GM21390 (cell line): ENCODE measurements at regions not wholly inside any gene's neighbourhood (a gene's known extent, or its start where the extent isn't known, plus 50 kb on each side); places are given as distances from the start of the nearest gene placed in this dataset.

ENCODE experiments used
- ATAC-seq: cut with Tn5 transposase; IDR thresholded peaks from one replicate; pipeline ENCODE4 v1.9.1; 2021; ENCODE audit not compliant: unreplicated experiment

DNA sequence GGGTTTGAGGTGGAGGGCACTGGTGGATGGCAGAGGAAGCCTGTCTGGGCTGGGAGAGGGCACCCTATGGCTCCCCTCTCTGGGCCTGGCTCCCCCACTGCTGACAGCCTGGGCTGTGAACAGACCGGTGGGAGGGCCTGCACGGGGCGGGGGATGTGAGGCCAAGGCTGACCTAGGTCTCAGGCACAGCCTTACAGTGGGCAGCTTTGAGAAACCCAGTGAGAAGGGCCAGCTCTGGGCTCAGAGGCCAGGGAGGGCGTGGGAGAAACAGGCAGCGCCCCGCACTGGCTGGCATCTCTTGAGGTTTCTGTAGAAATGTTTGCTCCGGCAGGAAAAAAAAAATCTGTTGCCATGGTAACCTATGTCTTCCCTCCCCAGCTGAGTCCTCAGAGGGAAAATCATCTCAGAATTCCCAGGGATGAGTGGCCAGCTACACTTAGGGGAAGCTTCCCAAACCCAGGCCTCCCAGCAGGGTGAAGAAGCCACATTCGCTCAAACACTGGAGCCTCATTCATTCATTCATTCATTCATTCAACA lies 71.7 kb upstream of the TAF1B start:
- no peak for ATAC-seq

DNA sequence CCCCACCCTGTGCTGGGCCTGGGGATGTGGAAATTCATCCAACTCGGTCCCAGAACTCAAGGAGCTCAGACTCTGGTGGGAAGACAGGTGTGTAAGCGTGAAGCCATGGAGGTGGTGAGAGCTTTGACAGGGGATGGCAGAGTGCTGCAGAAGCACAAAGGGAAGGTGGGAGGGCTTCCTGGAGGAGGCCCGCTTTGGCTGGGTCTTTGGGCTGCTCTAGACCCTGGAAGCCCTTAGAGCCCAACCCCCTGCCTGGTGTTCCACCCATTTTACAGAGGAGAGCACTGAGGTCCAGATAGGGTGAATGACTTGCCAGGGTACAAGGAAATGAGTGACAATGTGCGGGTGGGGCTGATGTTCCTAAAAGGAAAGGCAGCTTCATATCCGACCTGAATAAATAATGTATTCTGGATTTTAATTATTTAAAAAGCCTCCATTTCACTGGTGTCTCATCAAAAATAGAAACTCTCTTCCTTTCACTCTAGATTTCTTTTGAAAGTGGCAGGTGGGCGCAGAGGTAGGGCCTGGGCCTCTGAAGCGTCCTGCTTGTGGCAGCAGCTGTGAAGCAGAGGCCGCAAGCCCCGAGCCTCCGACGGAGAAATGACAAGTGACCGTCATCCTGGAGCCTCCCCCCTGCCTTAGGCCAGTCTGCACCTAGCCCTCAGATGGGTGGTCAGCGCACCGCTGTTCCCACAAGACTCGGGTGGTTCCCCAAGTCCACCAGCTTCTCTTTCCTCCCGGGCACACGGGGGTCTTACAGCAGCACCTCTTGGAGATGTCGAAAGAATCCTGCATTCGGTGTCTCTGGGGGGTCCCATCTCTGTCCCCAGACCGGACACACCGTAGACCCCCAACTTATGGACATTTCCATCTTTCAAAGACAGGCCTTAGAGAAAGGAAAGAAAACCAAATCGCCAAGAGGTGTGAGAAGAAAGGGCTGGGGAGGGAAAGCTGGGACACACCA lies 71.0 kb upstream of the TAF1B start:
- ATAC-seq = no peak

DNA sequence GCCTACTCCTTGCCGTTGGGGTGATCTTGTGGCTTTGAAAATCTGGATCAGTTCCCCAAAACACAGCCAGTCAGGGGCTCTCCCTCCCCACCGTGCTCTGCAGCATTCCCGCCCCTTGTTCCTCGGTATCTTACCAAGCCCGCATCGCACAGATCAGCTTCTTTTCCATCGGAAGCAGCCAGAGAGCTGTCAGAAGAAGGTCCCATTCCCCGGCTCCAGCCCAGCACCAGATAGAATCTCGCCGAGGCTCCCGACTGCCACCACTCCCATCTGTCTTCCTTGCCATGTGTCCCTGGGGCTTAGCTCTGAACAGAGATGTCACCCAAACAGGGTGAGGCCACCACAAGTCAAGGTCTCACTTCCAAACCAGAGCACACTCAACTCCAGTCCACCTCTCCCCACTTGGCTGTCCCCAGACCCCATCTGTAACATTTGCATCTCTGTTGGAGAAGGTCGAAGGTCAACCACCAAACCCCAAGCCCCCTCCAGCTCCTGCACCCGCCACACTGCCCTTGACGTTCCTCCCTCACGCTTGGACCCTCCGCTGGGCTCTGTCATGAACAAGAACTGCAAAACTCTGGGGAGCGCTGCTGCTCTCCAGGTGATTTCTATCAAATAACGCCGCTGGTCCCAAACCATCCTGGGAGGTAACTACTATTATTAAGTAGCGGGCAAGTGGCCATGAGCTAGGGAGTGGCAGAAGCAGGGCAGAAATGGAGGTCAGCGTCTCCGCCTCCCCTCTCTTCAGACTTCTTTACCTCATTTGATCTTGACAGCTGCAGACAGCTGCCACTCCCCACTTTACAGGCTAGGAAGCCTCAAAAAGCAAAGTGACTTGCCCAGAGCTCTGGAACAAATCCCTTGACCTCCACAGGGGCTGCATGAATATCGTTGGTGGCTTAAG lies 70.0 kb upstream of the TAF1B start:
- ATAC-seq = no peak

DNA sequence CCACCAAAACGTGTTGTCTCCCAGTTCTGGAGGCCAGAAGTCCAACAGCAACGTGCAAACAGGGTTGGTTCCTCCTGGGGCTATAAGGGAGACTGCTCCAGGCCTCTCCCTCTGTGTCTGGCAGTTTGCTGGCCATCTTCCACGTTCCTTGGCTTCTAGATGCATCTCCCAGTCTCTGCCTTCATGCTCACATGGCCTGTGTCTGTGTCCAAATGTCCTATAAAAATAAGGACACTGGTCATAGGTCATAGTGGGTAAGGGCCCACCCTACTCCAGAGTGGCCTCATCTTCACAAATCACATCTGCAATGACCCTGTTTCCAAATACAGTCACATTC lies 69.4 kb upstream of the TAF1B start:
- no peak for ATAC-seq

DNA sequence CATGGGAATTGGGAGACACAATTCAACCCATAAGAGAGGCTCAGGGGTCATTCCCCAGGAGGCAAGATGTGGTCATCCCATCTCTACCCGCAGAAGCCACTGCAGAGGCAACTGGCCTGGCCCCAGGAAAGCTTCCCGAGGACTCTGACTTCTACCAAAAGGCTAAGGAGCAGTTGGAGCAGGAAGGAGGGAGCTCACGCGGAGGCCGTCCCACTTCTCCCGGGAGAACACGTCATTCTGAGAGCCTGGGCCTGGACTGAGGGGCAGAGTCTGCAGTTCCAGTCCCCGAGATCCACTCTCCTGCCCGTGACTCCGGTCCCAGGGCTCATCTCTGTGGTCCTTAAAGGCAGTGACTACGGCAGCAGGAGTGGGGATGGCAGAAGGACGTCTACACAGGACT lies 69.0 kb upstream of the TAF1B start:
- no peak for ATAC-seq

DNA sequence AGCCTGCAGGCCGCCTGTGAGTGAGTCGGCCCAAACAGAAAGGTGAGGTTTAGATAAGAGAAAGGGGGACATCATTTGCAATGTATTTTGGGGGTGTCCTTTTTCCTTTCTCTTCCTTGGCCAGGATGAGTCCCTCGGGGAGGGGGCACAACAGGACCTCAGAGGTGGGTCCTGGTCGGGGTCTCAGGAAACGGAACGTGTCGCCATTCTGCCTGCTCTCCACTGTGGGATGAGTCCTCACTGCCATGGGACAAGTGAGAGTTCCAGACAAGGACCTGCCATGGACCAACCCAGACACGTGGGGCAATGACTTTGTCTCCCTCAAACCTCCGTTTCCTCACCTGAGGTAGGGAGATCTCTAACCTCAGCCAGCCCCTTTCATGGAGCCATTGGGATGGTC lies 67.9 kb upstream of the TAF1B start:
- no peak for ATAC-seq

DNA sequence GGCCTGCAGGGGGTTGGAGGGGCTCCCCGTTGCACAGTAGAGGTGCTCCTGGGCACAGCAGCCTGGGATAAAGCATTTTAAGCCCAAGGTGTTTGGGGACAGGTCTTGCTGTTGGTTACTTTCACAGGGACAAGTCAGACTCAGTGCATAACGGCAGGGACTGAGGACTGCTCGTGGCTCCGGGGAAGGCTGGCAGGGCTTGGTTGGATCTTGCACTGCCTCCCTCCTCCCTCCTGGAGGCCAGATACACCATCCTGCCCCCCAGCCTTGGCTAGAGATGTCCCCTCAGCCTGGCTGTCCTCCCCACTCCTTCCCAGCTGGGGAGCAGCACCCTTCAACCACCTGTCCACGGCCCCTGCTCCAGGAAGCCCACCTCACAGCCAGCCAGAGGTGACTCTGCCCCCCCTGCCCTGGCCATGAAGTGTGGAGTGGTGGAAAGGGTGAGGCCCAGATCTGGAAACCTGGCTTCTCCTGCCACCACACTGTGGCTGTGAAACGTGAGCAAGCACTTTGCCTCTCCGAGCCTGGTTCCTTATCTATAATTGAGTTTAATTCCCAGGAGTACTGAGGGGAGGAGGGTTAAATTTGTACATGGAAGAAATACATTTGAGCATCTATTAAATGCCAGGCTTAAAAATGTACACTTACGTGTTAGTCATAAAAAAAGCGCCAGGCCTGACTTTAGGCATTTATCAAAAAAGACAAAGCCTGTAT lies 67.1 kb upstream of the TAF1B start:
- ATAC-seq = no peak

DNA sequence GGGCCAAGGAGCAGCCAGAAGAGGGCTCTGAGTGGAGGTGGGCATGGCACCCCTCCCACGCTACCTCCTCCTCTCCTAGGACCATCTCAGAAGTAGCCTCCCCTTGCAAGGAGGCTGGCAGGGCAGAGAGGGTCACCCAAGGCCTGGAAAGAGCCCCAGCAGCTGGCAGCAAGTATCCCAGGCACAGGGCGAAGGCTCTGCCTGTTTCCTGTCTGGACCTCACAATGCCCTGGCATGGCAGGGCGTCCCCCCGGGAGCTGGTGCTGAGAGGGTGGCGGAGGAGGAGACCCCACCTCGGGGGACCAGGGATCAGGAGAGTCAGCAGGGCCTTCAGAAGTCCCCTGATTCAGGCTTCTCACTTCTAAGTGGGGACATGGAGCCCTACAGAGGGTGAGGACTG lies 66.2 kb upstream of the TAF1B start:
- ATAC-seq = no peak

DNA sequence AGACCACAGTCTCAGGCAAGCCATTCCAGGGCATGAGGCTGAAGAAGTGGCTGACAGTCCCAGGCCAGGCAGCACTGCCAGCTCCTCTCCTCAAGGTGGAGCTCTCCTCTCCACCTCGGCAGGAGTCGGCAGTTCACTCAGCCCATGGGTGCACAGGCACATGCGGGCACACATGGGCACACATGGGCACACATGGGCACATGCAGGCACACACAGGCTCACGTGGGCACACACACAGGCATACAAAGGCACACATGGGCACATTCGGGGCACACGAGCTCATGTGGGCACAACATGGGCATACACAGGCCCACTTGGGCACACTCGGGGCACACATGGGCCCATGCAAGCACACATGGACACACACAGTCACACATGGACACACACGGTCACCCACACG lies 65.3 kb upstream of the TAF1B start:
- no peak for ATAC-seq

DNA sequence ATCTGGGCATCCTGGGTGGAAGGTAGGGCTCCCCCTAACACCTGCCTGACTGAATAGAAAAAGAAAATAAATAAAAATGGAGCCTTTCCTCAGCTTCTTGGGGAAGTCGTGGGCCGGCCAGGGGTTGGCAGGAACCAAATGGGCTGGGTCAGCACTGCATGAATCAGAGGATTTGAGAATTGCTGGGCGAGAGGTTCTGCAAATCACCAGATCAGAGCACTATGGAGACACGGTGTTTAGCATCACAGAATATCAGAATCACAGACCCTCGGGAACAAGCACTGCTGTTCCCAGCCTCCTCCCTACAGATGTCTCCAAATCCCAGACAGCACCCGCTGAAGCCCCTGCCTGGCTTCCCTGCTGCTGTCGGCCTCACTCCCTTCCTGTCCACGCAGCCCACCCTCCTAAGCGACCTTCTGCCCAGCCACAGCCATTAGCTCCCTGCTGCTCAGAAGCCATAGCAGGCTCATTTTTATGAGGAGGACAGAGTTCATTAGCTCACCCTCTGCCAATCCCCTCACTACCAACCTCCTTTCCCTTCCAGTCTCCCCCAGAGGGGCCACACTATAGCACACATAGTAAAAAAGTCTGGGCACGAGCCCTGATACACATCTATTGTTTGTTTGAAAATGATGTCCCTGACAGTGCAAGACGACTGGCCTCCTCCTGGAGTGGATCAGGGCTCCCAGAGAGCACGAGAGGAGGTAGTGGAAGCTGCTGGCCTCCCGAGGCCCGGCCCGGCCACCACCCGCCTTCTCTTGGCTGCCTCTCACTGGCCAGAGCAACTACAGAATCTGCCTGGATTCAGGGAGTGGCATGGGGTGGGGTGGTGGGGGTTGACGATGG lies 64.6 kb upstream of the TAF1B start:
- no peak for ATAC-seq

DNA sequence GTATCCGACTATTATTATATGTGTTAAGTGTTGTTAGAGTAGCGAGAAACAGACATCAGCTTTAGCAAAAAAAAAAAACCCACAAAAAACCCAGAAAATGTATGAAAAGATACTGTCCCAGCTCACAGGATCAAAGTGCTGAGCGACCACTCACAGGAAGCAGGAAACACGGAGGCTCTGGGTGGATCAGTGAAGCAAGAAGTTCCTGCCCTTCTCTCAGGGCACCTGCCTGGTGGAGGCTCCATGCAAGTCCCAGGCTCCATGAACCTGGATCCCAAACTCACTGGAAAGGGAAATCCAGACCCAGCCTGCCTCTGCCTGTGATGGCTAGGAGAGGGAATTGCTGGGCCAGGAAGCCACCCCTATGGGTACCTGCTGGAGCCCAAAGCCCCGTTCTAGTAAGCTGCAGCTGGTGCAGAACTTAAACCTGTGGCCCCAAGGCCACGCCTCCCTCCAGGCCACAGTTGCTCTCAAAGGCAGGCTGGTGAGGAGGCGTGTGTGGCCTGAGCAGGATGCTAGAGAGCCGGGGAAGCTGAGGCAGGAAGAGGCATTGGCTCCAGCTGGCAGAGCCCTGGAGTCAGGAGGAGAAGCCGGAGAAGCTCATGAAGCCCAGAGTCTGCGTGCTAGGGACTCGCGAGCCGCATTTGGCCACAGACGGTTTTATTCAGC lies 63.5 kb upstream of the TAF1B start:
- no peak for ATAC-seq

DNA sequence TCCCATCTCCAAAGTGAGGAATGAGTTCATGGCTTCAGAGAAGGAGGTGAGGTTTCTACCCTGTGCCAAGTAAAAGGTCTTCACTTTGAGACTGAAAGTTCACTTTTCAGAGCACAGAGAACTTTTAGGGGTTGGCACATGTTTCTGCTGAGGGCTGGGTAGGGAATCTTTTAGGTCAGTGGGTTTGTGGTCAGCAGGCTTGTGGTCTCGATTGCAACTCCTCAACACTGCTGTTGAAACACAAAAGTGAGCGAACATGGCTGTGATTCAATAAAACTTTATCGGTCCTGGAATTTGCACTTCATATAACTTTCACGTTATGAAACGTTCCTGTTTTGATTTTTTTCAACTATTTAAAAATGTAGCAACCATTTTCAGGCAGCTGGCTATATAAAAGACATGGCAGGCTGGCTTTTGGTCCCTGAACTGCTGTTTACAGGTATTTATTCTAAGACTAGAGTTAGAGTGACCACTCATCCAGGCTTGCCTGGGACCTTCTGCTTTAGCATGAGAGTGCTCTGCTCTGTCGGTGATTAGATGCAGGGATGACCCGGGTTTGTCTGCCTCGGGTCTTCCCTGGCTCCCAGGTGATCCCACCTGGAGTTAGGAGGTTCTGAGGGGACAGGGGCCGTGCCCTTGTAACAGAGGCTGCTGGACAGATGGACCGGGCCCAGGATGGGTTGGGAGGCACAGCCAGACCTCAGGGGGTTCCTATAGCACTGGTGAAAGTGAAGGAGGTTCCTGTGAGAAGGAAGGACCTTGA lies 62.7 kb upstream of the TAF1B start:
- ATAC-seq = no peak

DNA sequence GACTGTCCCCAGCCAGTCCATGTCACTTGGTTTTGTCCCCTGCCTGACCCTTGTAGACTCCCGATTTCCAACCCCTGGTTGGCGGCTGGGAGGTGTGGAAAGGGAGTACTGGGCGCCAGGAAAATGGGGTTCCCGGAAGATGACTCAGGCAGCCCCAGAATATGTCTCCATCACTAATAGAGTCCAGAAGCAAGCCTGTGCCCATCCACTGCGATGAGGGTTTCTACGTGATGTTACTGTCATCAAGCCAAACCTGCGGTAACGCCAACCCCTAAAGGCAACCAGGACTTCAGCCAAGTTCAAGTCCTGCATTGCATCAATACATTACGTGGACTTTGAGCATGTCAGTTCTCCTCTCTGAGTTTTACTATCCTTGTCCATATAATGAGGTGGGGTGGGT lies 62.0 kb upstream of the TAF1B start:
- no peak for ATAC-seq

DNA sequence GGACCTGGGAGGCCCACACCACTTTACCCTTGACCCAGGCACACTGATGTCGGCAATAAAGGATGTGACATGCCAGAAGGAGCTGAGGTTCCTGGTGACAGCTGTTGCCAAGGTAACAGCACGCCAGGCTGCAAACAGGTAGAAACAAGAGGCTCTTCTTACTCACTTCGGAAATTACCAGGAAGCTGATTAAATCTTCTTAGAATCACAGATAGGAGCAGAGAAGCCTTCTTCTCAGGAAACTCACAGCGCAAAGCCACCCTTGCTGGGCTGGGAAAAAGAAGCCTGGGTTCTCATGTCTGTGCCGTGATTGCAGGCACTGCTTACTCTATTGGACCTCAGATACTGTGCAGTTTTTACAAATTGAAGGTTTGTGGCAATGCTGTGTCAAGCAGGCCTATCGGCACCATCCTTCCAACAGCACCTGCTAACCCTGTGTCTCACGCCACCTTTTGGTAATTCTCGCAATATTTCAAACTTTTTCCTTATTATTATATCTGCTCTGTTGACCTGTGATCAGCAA lies 61.0 kb upstream of the TAF1B start:
- no peak for ATAC-seq

DNA sequence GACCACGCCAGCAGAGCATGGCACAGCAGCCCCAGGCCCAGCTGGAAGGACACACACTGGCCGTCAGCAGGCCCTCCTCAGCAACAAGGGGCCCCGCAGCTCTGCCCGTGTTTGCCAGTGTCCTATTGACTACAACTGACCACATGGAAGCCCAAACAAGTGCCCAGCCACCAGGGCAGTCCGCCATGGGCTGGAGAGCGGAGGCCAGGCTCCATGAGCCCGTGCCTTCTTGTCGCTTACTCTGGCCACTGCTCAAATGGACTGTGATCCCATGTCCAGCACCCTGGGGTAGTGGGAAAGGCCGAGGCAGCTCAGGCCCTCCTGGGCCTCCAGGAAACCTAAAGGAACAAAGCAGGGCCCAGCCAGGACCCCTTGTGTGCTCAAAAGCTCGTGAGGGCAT lies 53.9 kb upstream of the TAF1B start:
- no peak for ATAC-seq

DNA sequence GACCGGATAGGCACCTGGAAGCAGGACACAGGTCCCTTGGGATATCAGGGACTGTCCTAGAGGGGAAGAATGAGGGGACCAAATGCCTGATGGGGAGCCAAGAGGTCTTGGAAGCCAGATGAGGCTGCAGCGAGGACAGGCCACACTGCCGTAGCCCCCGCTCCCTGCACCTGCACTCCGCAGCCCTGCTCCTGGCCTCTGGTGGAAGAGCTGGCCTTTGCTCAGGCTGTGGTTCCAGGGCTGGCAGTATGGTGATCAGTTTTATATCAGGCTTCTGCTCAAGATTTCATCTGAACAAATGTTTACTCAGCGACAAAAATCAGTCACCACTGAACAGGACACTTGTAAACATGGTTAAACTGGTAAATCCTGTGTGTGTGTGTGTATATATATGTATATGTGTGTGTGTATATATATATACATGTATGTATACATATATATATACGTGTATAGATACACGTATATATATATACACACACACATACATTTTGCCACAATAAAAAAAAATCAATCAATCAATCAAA lies 52.5 kb upstream of the TAF1B start:
- ATAC-seq = no peak

DNA sequence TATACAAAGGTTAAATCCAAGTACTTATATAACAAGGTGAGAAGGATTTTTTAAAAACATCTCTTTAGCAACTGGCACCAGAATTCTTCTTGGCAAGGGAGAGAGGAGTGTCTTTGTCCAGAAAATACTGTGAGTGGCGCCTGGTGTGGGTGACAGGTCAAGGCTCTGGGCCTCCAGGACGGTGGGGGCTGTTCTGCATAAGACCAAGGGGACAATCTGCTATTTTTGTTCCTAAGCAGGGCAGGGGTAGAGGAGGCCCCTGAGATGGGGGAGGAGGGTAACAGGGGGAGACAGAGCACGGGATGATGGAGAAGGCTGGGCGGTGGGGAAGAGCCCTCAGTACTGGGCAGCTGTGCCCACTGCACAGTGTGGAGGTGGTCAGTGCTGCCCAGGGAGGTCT lies 51.6 kb upstream of the TAF1B start:
- no peak for ATAC-seq

DNA sequence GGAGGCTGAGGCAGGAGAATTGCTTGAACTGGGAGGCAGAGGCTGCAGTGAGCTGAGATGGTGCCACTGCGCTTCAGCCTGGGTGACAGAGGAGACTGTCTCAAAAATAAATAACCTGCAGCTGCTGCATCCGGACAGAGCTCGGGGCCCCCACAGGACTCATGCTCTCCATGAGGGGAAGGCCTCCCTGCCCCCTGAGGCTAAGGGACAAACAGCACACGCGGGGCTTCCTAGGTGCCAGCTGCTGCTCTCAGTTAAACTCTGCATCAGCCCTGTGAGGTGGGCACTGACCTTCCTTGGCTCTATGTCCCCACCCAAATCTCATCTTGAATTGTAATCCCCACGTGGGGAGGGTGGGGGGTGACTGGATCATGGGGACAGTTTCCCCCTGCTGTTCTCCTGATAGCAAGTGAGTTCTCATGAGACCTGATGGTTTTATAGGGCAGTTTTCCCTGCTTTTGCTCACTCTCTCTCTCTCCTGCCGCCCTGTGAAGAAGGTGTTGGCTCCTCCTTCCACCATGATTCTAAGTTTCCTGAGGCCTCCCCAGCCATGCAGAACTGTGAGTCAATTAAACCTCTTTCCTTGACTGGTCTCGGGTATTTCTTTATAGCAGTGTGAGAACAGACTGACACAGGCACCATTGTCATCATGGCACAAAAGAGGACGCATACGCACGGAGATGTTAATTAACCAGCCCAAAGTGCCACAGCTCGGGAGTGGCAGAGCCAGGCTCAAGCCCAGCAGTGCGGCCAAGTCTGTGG lies 49.9 kb upstream of the TAF1B start:
- ATAC-seq = no peak
